Midbrain (tissue), 1 donor: ENCODE measurements at regions not wholly inside any gene's neighbourhood (a gene's known extent, or its start where the extent isn't known, plus 50 kb on each side); places are given as distances from the start of the nearest gene placed in this dataset.

Experiments used
- DNase-seq: peaks from one replicate; lab custom pipeline; 2025; lab: John Stamatoyannopoulos, UW

DNA sequence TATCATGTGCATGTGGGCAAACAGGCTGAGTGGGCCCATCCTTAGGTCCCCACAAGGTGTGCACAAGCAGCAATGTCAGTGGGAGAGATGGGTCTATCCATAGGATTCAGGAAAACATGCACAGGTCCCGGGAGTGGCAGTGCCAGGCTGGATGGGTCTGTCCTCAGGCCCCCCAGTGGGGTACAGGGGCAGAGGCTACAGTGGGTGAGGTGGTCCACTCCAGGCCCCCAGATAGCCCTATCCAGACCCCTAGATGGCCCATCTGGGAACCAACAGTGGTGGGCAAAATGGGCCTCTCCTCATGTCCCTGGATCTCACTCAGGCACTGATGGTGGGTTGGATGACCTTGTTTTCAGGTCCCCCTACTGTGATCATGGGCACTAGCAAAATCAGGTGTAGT lies 277.8 kb upstream of the SYT1 start:
- DNase-seq, result no peak

DNA sequence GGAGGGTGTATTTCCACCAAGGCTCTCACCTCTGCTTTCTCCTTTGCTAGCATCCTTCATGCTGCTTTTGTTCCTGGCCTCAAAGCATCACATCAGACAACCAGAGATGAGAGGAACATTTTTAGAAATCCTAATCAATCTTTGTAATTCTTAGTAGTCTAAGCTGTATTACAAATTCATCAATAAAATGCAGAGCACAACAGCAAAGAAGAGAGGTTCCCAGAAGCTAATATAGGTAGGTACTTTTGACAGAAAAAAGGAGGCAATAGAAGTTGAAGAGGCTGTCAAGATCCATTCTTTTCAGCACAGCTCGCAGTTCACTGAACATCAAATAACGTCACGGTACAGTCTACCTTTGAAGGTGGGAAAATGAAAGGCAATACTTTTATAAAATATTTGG lies 265.2 kb upstream of the SYT1 start:
- no peak for DNase-seq

DNA sequence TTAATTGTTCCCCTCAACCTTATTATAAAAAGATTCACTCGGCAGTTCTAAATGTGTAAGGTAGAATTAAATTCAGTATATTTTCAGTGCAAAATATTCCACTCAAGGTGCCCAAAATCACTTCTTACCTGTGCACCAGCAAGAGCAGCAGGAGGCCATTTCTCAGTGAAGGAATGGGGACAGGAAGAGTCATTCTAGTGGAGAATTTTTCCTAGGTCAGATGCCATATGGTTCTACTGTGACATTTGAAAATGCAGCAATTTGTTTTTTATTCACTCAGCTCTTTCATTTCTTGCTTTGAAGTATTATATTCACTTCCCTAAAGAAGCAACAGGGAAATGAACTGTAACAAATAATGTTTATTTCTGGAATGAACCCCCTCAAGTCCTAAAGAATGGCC lies 264.0 kb upstream of the SYT1 start:
- DNase-seq, result no peak

DNA sequence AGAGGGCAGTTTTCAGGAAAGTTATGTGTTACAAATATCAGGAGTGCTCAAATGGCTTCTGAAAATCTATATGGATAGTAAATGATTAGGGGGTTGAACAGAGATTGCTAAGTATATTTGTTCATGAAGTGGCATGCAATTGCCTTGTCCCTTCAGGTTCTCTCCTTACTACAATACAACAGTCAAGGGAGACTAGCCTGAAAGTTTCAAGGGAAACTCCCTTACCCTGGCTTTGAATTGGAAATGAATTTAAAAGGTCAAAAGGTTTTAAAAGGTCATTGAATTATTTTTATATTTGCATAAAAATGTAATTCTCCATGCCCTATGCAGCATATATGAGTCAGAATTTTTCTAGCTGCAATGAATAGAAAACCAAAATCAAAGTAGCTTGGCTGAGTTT lies 253.1 kb upstream of the SYT1 start:
- DNase-seq, result no peak

DNA sequence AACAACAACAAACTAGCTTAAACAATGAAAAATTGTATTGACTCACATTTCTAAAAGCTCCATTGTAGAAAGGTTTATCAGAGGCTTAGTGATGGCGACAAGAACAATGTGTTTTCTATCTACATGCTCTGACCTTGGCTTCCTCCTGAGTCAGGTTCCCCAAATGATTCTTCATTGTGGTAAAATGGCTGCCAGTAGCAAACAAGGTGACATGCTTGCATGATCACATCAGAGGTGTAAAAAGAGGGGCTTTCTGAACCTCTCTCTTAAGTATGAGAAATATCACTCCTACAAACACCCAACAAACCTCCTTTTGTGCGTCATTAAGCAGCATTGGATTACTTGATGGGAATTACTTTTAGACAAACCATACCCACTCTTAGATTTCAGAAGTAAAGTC lies 252.4 kb upstream of the SYT1 start:
- DNase-seq, result no peak

DNA sequence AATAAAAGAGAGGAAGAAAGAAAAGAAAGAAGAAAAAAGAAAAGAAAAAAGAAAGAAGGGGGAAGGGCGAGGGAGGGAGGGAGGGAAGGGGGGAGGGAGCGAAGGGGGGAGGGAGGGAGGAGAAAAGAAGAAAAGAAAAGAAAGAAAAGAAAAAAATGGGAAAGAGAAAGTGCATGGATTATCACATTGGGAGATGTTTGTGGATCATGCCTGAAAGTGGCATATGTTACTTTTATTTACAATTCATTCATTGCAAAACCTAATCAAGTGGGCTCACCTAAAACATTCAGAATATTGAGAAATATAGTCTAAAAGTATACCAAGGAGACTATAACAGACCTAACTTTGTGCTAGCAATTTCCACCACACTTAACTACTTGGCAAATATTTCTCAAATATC lies 246.9 kb upstream of the SYT1 start:
- no peak for DNase-seq

DNA sequence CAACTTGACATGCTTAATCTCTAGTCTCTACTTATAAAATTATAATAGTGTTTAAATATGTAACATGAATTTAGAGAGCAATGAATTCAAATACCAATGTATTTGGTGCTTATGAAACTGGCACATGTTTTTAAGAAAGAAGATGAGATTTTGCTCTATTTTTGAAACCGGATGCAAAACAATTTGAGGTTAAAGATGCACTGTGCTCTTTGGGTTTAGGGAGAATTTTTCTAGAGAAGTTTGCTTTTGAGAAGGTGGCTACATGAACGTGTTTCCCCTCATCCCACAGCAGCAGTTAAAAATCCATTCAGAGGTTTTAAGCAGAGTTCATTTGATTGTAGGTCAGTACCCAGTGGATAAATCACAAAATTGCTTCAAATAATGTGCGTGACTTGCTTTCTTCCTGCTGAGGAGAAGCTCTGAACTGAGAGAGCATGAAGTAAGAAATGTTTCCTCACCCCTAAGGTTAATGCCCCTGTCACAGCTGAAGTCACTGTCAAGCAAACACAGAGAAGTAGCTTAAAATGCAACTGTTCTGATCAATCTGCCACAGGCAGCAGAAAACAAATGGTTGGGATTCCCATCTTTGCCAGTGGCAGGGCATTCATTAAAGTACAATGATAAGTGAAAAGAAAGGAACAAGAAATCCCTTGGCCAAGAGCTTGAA lies 241.9 kb upstream of the SYT1 start:
- DNase-seq, result no peak

DNA sequence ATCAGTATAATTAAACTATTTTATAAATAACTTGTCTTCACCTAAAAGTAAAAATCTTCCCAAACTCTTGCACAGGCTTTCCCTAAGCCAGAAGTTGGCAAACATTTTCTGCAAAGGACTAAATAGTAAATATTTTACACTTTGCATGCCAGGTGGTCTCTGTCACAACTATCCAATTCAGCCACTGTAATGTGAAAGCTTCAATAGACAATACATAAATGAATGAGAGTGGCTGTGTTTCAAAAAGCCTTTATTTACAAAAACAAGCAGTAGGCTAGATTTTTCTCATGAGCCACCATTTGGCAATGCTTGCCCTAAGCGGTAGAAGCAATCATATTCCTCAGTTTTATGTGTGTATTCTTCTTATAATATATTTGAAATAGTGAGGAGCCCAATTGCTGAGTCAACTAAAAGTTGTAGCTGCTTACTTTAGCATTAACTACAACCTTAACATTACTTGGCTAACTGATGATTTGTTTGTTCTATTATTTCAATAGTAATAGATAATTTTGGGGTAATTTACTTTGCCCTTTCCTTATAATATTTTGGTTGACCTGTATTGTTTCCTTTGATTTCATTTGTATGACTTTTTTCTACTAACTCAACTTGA lies 236.0 kb upstream of the SYT1 start:
- no peak for DNase-seq

DNA sequence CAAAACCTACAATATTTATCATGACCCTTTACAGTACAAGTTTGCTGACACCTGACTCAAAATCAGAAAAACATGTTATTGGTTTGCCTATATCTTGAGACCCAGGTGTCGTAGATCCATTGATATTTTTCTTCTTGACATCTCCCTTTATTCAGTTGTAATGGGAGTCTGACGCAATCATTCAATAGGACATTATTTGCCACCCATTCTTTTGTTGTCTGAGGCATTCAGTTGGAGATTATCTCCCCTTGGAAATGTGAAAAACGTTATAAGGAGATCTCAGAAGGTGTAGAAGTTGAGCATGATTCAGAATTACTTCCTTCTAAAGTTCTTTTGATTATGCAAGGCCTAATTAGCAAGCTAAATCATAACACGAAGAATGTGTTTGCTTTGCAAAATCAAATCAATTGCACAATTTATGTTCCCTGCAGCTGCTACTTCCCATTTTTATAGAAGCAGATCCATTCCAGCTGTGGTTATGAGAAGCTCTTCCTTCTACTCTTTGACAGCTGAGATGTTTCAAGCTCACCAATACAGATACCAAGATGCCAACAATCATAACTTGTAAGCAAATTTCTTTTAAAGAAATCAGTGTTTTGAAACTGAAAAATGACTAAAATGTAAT lies 228.2 kb upstream of the SYT1 start:
- DNase-seq, result no peak

DNA sequence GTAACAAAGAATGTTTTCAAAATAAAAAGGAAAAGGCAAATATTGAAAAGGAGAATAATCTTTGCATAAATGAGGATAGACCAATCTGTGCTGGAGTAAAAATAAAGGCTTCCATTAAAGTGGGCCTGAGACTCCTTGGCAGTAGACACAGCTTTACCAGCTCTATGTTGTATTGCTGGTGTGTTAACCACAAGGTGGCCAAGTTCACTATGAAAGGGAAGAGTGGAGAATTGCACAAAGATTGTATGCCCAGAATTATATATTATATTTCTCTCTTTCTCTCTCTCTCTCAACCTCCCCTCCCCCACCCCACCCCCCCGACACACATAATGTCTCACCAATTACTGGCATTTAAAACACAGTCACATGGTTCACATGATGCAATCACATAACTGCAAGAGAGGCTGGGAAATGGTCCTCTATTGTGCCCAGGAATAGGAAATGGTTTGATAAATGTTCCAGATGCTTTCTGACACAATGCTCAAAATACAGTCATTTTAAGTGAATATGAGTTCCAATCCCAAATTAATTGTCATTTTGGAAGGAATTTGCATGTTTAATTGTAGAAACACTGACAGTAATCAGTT lies 222.6 kb upstream of the SYT1 start:
- DNase-seq, result no peak

DNA sequence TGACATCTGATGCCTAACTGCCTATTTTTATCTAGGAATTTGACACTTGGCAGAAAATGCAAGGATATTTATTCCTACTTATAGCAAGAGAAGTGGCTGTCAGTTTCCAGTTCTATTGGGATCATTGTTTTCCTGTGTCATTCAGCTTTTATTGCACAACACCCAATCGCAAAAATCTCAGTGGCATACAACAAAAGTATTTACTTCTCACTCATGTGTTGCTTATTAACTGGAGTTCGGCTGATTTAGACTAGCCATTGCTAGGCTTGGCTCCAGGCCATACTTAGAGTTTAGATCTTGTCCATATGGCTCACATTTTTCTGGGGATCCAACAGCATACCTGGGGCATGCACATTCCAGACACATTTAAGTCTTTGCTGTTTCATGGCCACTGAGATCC lies 218.6 kb upstream of the SYT1 start:
- no peak for DNase-seq

DNA sequence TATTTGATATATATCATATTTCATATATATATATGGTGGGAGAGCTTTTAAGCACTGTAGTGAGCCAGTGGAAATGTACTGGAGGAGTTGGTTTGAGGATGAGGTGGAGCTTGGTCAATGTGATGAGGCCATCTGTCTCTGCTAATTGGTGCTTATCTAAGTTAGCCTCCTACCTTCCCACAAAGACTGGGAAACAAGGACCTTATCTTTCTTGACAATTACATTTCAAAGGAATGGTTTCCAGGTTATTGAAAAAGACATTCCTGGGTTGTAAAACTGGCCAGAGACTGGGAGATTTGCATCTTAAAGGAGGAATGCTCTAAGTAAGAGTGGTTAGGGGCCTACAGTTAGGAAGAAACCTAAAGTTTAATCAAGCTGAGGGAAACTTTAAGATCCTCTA lies 212.8 kb upstream of the SYT1 start:
- DNase-seq, result no peak

DNA sequence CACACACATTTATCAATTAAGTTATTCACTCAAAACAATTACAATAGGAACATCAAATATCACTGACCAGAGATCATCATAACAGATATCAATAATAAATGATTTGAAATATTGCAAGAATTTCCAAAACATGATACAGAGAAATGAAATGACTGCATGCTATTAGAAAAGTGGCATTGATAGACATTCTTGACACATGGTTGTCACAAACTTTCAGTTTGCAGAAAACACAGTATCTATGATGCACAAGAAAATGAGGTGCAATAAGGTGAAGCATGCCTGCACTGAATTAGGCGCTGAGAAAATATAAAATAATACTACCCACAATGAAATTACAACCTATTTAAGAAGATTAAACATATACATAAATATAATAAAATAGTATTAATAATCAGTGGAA lies 198.0 kb upstream of the SYT1 start:
- no peak for DNase-seq

DNA sequence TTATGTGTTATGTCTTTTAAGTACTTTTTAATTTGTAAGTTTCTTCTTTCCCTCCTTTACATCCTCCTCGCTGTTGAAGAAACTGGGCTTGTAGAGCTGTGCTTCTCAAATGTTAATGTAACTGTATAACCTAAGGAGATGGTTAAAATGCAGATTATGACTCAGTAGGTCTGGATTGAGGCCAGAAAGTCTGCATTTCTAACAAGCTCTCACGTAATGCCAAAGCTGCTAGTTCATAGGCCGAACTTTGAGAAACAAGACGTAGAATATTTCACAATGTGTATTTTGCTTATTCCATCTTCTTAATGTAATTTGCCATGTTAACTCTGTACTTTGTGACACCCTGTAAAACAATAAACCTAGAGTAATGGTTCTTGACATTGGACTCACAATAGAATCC lies 193.3 kb upstream of the SYT1 start:
- DNase-seq, result no peak

DNA sequence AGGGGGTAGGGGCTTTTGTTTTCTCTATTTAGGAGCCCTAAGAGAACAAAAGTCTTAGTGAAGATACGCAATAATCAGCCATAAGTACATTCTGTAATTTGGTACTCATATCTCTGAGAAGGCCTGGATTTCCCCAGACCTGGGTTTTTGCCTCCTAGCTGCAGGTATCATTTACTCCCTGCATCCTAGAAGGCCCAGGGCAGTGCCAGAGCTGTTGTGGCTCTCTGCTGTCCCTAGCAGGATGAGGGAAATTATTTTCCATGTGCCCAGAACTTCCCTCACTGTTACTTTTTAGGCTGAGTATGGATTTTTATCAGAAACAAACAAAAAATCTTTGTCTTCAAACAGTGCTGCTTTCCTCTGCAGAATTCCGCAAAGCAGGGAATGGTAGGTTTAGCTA lies 192.5 kb upstream of the SYT1 start:
- no peak for DNase-seq

DNA sequence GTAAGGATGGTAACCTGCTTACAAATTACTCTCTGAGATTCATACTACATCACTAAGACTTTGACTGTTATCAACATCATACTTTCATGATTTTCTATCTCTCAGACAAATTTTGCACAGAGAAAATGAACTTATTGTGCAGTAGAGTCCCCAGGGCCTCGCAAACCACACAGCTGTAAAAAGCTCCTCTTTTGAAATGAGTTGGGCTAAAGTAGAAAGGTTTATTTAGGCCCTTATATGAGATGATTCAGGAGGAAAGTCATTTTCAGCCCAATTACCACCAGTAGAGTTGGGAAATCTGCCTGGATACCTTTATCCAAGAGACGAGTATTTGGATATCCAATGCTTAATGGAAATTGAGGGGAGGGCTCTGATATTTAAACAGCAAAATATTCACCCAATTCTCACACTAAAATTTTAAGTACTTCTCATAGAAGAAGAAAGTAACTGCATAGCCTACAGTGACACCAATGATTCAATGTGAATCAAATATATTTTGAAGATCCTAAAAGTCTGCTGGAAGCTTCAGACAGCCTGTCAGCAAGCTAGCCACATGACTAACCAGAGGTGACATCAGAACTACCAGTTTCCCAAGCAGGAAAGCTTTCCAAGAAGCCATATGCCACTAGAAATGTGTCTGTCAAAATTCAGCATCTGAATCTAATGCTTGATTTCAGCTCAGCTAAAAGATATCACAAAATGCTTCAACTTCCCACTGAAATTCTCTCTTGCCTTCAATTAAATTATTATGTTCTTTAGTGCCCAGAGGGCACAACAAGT lies 190.1 kb upstream of the SYT1 start:
- DNase-seq, result no peak

DNA sequence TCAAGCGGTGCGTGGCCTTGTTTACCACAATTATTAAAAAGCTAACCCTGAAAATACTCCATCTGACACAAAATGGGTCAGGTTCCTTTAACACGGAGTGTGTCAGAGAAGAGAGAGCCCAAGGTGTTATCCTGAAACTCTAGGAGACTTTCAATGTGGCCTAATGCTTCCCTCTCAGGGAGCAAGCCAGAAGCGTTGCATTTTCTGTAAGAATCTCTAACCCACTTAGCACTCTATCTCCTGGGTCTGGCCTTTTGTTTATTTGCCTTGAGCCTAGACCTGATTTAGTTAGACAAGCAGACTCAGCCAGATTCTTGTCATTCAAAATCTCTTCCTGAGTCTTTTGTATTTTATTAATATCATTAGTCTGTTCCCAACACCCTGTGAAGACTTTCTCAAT lies 184.0 kb upstream of the SYT1 start:
- DNase-seq, result no peak

DNA sequence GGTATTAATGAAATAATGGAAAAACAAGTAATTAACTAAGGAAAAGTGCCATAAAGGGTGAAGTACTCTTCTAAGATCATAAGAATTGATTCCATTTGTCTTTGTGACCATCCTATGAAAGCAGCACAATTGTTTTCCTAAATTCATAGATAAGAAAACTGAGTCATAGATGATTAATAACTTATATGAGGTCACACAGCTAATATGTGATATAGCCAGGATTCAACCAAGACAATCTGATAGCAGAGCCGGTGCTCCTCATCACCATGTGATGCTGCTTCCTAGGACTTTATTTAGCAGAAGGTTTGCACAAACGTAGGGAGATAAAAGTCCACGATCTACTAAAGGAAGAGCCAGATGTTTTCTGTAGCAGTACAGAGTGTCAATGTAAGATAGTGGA lies 181.5 kb upstream of the SYT1 start:
- DNase-seq, result no peak

DNA sequence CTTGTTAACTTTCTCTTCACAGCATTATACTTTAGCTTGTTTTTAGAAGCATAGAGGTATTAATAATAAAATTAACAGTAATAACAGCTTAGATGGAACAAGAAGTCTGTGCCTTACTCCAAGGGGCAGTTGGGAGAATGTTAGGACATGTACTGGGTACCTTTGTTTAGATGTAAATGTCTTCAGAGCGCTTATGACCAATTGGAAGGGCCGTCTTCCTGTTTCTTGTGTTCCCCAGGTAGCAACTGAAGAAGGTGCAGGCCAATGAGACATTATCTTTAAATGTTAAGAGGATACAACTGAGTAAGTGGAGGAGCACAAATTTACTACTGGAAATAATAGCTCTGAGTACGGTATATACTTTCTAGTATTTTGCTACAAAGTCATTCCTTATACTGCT lies 180.9 kb upstream of the SYT1 start:
- DNase-seq, result no peak

DNA sequence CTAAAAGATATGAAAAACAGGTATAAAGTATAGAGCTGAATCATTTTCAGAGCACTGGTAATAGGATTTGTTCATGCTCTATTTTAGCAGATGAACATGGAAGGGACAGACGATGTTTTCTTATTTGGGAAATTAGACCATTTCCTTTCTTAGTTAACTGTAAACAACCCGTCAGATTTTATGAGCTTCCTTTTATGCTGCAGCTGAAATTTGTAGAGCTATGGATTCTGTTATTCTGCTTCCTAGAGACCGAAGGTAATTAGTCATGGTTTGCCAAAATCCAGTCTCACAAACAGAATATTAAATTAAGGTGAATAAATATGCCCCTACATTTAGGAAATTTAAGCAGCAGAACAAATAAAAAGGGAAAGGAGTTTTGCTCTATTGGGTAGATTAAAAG lies 180.2 kb upstream of the SYT1 start:
- DNase-seq, result no peak

DNA sequence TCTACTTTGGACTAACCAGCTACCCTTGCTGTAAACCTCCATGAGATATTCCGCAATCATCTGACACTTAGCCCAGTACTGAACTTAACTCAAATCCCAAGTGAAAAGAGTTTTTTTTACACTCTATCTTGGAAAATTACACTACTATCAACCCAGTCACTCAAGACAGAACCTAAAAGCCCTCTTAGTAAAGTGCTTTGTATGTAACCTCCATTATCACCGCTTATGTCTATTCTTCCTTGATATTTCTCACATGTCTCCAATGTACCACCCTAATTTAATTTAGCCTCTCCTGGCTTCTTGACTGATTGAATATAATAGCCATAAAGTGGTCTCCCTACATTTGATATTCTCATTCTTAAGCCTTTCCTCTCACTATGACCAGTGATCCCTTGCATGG lies 168.8 kb upstream of the SYT1 start:
- no peak for DNase-seq

DNA sequence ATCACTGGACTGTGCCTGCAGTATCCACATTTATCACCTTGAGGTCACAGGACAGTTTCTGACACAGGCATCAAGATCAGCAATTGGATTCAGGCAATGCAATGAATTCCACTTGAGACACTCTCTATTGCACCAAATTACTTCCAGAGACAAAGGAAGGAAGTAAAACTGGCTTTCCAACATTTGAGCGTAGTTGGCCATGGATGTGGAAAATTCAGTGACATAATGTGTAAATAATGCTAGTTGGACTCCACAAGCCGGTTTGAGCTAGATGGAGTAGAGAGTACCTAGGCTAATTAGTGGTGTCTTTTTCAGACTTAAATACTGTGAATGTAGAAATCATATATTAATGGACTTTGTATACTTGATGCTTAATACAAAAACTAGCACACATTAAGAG lies 168.3 kb upstream of the SYT1 start:
- no peak for DNase-seq
